ENCODE measurements at regions not wholly inside any gene's neighbourhood (a gene's known extent, or its start where the extent isn't known, plus 50 kb on each side); places are given as distances from the start of the nearest gene placed in this dataset.

- TF ChIP-seq MAFK (IDR thresholded peaks at IDR 0.05; ENCODE audit: low read depth, low read length) (no peak), CHD1 (IDR thresholded peaks at IDR 0.05; ENCODE audit: low read depth, low read length) (no peak), CEBPB (IDR thresholded peaks at IDR 0.05; ENCODE audit: low read depth, low read length) (no peak), MAZ (IDR thresholded peaks at IDR 0.05; ENCODE audit: borderline replicate concordance, low read depth, low read length) (no peak), BHLHE40 (IDR thresholded peaks at IDR 0.05; ENCODE audit: low read depth, low read length) (no peak), POLR2A (IDR thresholded peaks at IDR 0.05; ENCODE audit: low read depth, low read length) (no peak), RCOR1 (IDR thresholded peaks at IDR 0.05; ENCODE audit: insufficient replicate concordance, low read length) (no peak)
- TF ChIP-seq, protein P1, sequence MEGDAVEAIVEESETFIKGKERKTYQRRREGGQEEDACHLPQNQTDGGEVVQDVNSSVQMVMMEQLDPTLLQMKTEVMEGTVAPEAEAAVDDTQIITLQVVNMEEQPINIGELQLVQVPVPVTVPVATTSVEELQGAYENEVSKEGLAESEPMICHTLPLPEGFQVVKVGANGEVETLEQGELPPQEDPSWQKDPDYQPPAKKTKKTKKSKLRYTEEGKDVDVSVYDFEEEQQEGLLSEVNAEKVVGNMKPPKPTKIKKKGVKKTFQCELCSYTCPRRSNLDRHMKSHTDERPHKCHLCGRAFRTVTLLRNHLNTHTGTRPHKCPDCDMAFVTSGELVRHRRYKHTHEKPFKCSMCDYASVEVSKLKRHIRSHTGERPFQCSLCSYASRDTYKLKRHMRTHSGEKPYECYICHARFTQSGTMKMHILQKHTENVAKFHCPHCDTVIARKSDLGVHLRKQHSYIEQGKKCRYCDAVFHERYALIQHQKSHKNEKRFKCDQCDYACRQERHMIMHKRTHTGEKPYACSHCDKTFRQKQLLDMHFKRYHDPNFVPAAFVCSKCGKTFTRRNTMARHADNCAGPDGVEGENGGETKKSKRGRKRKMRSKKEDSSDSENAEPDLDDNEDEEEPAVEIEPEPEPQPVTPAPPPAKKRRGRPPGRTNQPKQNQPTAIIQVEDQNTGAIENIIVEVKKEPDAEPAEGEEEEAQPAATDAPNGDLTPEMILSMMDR (conservative IDR thresholded peaks at IDR 0.05; ENCODE audit: low read depth, low read length): no peak
These were observed 151.6 kb downstream of the MACIR start for GRCh38 chr5:103410172-103410571.
